GM18907 (cell line): ENCODE measurements at regions not wholly inside any gene's neighbourhood (a gene's known extent, or its start where the extent isn't known, plus 50 kb on each side); places are given as distances from the start of the nearest gene placed in this dataset.

ENCODE experiments used
- ATAC-seq: cut with Tn5 transposase; IDR thresholded peaks from one replicate; pipeline ENCODE4 v1.9.1; 2021; ENCODE audit warnings: mild to moderate bottlenecking, moderate library complexity; ENCODE audit not compliant: unreplicated experiment

DNA sequence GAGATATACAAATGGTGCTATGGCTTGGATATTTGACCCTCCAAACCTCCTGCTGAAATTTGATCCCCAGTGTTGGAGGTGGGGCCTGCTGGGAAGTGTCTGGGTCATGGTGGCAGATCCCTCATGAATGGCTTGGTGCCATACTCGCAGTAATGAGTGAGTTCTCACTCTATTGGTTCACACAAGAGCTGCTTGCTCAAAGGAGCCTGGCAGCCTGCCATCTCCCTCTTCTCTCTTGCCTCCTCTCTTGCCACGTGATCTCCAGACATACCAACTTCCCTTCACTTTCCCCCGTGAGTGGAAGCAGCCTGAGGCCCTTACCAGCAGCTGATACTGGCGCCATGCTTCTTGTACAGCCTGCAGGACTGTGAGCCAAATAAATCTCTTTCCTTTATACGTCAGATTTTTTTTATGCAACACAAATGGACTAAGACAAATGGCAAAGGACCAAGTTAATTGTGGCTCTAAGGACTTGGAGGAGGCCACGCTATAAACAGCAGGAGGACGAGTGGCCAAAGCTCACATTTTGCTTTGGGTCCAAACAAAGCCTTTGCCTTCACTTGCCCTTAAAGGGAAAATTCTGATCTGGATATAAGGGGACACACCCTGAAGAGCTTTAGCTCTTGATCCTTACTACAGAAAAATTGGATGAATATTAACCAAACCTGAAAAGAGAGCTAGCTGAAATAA is 214.7 kb downstream of the SS18 start:
- ATAC-seq = no peak

DNA sequence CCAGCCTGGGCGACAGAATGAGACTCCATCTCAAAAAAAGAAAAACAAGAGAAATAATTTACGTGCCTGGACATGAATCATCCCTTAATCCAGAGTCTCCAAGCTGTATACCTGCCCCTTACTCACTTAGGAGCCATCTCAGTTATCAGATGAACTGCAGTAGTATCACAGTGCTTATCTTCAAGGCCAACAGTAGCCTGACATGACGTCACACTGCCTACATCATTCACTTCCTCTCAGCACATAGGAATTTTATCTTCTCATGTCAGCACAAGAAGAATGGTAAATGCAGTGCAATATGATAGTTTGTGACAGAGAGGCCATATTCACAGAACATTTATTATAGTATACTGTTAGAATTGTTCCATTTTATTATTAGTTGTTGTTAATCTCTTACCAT is 216.6 kb downstream of the SS18 start:
- no peak for ATAC-seq

DNA sequence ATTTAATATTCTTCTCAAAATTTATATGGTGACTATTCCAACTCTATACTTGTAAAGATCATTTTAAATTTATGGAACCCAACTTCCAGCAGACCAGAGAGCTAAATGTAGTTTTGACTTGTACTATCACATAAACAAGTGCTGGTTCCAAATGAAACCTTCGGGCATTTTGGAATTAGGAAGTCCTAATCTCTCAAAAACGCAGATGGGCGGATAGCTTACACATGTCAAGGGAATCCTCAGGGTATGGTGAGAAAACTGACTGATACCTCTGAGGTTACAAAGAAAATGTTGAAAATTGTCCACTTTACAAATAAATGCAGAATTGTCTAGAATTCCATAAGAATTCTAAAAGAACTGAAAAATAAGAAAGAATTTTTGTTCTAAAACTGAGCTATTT is 224.1 kb downstream of the SS18 start:
- ATAC-seq = no peak

GRCh38 chr18:25862881-25863600 is 227.4 kb downstream of the SS18 start:
- no peak for ATAC-seq

DNA sequence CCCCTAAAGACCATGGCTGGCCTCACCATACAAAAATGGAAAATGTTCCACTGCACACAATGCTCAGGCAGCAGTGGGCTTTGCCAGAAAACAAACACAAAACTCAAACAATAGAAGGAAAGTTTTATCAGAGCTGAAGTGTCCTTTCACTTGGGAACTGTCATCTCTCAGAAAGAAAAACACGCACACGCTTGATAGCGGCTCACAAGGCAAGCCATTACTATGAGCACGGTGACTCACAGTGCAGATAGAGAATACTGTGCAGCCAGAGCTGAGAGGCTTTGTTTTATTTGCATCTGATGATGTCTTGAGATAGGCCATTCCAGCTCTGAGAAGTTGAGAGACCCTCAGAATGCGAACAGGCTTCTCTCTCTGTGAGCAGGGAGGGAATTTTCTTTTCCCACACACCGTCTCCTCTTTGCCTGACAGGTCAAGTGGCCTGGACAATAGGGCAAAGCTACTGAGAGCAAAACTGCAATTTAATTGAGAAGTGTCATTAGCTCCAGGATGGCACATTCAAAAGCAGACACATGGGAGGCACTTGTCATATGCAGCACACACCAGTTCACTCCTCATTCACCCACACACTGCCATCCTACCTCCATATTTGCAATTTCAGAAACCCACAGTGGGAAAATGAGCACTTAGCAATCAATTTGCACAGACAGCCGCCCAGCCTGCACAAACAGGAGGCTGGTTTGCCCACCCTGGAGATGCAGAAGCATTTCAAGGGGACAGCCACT is 236.6 kb downstream of the SS18 start:
- ATAC-seq = no peak

GRCh38 chr18:25843791-25844190 is 246.6 kb downstream of the SS18 start:
- no peak for ATAC-seq

- no peak for ATAC-seq
Measured at GRCh38 chr18:25842665-25843064, 247.7 kb downstream of the SS18 start.

- ATAC-seq = no peak
Measured at GRCh38 chr18:25834061-25834460, 256.4 kb downstream of the SS18 start.

GRCh38 chr18:25832001-25832604 is 258.3 kb downstream of the SS18 start:
- ATAC-seq = peak; percentile 82

DNA sequence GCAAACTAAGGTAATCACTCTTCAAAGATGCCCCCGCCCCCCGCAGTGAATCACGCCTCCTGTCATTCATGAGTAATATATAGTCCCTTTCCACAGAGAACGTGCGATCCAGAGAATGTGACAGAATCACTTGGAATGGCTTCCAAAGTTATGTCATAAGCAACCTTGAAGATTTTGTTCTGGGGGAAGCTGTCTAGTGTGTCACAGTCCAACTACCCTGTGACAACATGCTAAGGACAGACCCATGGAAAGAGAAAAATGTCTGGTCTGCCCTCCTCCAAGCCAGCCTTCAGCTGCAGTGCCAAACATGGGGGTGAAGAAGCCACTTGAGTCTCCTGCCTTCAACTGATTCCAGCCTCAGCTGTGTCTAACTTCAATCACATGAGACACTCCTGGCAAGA is 259.1 kb downstream of the SS18 start:
- ATAC-seq = no peak

DNA sequence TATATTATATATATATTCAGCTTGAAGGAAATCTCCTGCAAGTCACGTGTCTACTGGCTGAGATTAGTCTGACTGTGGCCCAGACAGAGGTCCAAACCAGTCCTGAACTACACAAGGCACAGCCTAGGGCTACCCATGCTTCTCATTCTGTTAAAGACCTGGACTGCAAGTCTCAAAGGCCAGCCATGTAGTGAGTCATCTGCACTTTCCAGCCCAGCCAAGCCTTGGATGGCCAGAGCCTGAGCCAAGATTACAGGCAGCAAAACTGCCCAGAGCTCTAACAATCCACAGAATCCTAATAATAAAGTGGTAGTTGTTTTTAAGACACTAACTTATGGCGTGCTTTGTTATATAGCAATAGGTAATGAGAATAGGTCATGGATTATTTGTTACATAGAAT is 259.6 kb downstream of the SS18 start:
- no peak for ATAC-seq

GRCh38 chr18:25827961-25828561 is 262.4 kb downstream of the SS18 start:
- ATAC-seq = no peak

DNA sequence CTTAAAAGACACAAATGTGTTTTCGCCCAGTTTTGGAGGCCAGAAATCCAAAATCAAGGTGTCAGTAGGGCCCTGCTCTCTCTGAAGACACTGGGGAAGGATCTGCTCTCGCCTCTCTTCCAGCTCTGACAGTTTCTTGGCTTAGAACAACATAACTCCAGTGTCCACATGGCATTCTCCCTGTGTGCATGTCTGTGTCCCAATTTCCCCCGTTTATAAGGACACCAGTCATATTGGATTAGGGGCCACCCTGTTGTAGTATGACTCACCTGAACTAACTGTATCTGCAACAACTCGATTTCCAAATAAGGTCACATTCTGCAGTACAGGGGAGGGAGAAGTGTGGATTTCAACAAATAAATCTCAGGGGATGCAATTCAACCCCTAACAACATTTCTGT is 263.2 kb downstream of the SS18 start:
- ATAC-seq = no peak

GRCh38 chr18:25826823-25827222 is 263.6 kb downstream of the SS18 start:
- ATAC-seq = no peak

GRCh38 chr18:25825979-25826776 is 264.2 kb downstream of the SS18 start:
- no peak for ATAC-seq

GRCh38 chr18:25825056-25825455 is 265.4 kb downstream of the SS18 start:
- ATAC-seq = no peak

DNA sequence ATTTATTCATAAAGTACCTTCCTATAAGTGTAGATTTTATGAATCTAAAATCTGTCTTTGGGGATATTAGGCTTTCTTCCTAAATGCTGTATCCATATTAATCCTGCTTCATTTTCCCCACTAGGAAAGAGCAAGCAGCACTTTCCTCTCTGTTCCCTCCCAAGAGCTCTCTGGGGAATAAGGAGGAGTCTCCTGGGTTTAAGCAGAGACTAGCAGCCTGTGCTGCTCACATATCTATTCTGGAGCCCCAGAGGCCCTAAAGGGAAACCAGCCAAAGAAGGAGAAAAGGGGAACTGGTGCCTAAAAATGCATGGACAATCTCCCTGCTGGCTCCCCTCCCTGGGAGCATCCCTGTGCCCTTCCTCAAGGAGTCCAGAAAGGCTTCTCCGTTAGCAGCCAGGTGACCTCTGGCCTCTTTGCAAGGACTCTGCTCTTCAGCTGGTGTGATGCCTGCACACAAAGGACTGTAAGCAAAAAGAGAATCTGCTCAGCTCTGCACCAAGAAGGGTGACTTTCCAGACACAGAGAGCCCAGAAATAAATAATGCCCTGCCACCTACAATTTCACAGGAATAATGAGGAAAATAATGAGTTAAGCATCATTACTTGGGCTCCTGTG is 270.6 kb downstream of the SS18 start:
- no peak for ATAC-seq

GRCh38 chr18:25818505-25818904 is 271.9 kb downstream of the SS18 start:
- no peak for ATAC-seq

DNA sequence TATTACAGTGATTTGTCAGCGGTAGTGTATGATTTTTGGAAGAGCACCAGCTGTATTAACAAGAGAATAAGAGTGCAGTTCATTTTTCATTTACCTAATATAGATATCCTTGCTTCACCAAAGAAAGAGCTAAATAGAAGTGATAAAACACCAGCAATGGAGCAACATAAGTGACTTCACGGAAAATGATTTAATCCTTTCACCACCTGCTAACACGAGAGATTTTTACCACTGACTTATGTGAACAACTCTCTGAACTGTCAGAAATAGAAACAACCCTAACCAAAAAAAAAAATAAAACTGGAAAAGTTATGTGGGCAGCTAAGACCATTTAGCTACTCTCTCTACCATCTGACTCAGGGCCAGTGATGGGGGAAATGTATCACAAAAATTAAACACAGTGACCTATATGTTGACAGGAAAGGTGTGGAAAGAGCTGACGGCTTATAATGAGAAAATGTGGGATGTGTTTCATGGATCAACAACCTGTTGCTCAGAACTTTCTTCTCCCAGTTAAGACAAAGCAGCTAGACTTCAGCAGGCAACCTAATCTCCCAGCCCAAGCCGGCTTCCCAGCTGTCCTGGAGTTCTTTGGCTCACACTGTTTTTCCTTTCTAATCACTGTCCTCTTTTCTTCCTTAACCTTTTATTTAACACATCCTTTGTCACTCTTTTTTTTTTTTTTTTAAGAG is 272.7 kb downstream of the SS18 start:
- no peak for ATAC-seq
